Peyer's patch (tissue), 4 donors: ENCODE measurements at regions not wholly inside any gene's neighbourhood (a gene's known extent, or its start where the extent isn't known, plus 50 kb on each side); places are given as distances from the start of the nearest gene placed in this dataset.

Source experiments
- DNase-seq, 3 donors: peaks; one replicate each; pipeline ENCODE4 v3.0.0-alpha.2; 2017 to 2019
- H3K27ac ChIP-seq, 4 donors: fragments of 200-600 bp; sonication (generic); one replicate each; pipeline ENCODE4 v1.5.1; 2016 to 2019
- H3K27me3 ChIP-seq, 2 donors: fragments of 200-600 bp; sonication (generic); one replicate each; pipeline ENCODE4 v1.5.1; 2019
- H3K36me3 ChIP-seq, 3 donors: fragments of 200-600 bp; sonication (generic); one replicate each; pipeline ENCODE4 v1.5.1; 2016 to 2019
- H3K4me1 ChIP-seq, 4 donors: fragments of 200-600 bp; sonication (generic); one replicate each; pipeline ENCODE4 v1.5.1; 2016 to 2019
- H3K4me3 ChIP-seq, 4 donors: fragments of 200-600 bp; sonication (generic); 1 replicate in 3 of 4; 2 replicates in 1 of 4; pipeline ENCODE4 v1.5.1; 2016 to 2019; ENCODE audit warnings: mild to moderate bottlenecking in 1 of 4
- H3K9me3 ChIP-seq, 4 donors: fragments of 200-600 bp; sonication (generic); one replicate each; pipeline ENCODE4 v1.5.1; 2016 to 2019; ENCODE audit warnings: mild to moderate bottlenecking in 1 of 4
- CTCF ChIP-seq, 6 experiments: fragments of 450-650 bp in 4 of 6; fragments of 200-600 bp in 2 of 6; sonication (generic) in 1 of 6; IDR thresholded peaks; one replicate each; pipeline ENCODE4 v1.5.1; 2017 to 2019; ENCODE audit warnings: antibody characterized with exemption in 6 of 6, mild to moderate bottlenecking in 3 of 6, moderate library complexity in 1 of 6
- POLR2A ChIP-seq, 2 donors: fragments of 450-650 bp; IDR thresholded peaks; one replicate each; pipeline ENCODE4 v1.5.1; 2017; ENCODE audit warnings: antibody characterized with exemption in 2 of 2, mild to moderate bottlenecking in 2 of 2, moderate library complexity in 2 of 2

GRCh38 chr15:53224371-53224770 lies 434.2 kb upstream of the ONECUT1 start:
- no peaks in the 10 kb centered on the region for H3K4me1 ChIP-seq
- H3K9me3 ChIP-seq, result no peaks in the 10 kb centered on the region
- no peak for TF ChIP-seq CTCF (IDR thresholded peaks at IDR 0.05)
- no peak for TF ChIP-seq POLR2A (IDR thresholded peaks at IDR 0.05)
- H3K27ac ChIP-seq, result no peak overlapping the region
- DNase-seq, result no peak
- no peaks in the 10 kb centered on the region for H3K27me3 ChIP-seq
- H3K36me3 ChIP-seq, result no peaks in the 10 kb centered on the region
- H3K4me3 ChIP-seq, result no peak overlapping the region

- Histone ChIP-seq H3K4me3 (no peak overlapping the region), H3K27ac (no peak overlapping the region), H3K36me3 (no peaks in the 10 kb centered on the region), H3K9me3 (no peaks in the 10 kb centered on the region), H3K4me1 (no peaks in the 10 kb centered on the region), H3K27me3 (no peaks in the 10 kb centered on the region)
- DNase-seq, result no peak
- TF ChIP-seq CTCF (IDR thresholded peaks at IDR 0.05), result no peak
- TF ChIP-seq POLR2A (IDR thresholded peaks at IDR 0.05), result no peak
Measured at GRCh38 chr15:53223815-53224214, 433.7 kb upstream of the ONECUT1 start.

- Histone ChIP-seq H3K9me3 (no peaks in the 10 kb centered on the region), H3K27ac (no peak overlapping the region), H3K27me3 (no peaks in the 10 kb centered on the region), H3K4me1 (no peaks in the 10 kb centered on the region), H3K4me3 (no peak overlapping the region), H3K36me3 (no peaks in the 10 kb centered on the region)
- TF ChIP-seq CTCF (IDR thresholded peaks at IDR 0.05) (no peak), POLR2A (IDR thresholded peaks at IDR 0.05) (no peak)
- DNase-seq, result no peak
Measured at GRCh38 chr15:53218666-53219580, 428.8 kb upstream of the ONECUT1 start.

- DNase-seq, result no peak
- no peak overlapping the region for H3K4me3 ChIP-seq
- TF ChIP-seq CTCF (IDR thresholded peaks at IDR 0.05) (no peak), POLR2A (IDR thresholded peaks at IDR 0.05) (no peak)
- H3K4me1 ChIP-seq, result no peaks in the 10 kb centered on the region
- no peaks in the 10 kb centered on the region for H3K27me3 ChIP-seq
- H3K27ac ChIP-seq, result no peak overlapping the region
- no peaks in the 10 kb centered on the region for H3K9me3 ChIP-seq
- no peaks in the 10 kb centered on the region for H3K36me3 ChIP-seq
Measured at GRCh38 chr15:53216036-53216435, 425.9 kb upstream of the ONECUT1 start.

DNA sequence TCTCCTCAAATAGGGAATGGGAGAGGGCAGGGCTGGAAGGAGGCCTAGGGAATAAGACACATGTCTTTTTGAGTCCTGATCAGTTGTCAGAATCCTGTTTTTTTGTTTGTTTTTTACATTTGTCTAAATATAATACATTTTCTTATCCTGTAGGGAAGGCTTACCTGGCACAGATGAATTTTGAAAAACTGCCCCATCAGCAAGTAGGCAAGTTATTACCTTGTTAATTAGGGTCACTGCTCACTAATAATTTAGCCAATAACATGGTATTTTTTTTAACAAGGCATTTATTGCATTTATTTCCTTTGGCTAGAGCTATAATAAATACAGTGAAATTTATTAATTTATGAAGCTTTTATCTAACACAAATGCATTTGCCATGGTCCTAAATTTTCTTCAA lies 423.2 kb upstream of the ONECUT1 start:
- H3K27ac ChIP-seq, result no peak overlapping the region
- no peaks in the 10 kb centered on the region for H3K4me1 ChIP-seq
- H3K27me3 ChIP-seq, result no peaks in the 10 kb centered on the region
- H3K36me3 ChIP-seq, result no peaks in the 10 kb centered on the region
- H3K9me3 ChIP-seq, result no peaks in the 10 kb centered on the region
- no peak overlapping the region for H3K4me3 ChIP-seq
- TF ChIP-seq CTCF (IDR thresholded peaks at IDR 0.05), result no peak
- TF ChIP-seq POLR2A (IDR thresholded peaks at IDR 0.05), result no peak
- DNase-seq, result no peak
